Fibroblast of lung (primary cell): ENCODE measurements at regions not wholly inside any gene's neighbourhood (a gene's known extent, or its start where the extent isn't known, plus 50 kb on each side); places are given as distances from the start of the nearest gene placed in this dataset.

Source experiments
- DNase-seq, 2 donors: peaks; one replicate each; pipeline versions ENCODE4 v3.0.0 to v3.0.0-alpha.2; 2010; ENCODE audit warnings: low read depth in 2 of 2
- H2AFZ ChIP-seq: 2 replicates; pipeline ENCODE4 v1.5.1; 2012; ENCODE audit warnings: low read length, control low read depth, inconsistent platforms
- H3K27ac ChIP-seq: 2 replicates; pipeline ENCODE4 v1.5.1; 2011; ENCODE audit warnings: low read length, control low read depth; ENCODE audit not compliant: insufficient read depth
- H3K27me3 ChIP-seq: 2 replicates; pipeline ENCODE4 v1.5.1; 2011; ENCODE audit warnings: mild to moderate bottlenecking, low read length; ENCODE audit not compliant: control insufficient read depth, insufficient read depth
- H3K36me3 ChIP-seq: 2 replicates; pipeline ENCODE4 v1.5.1; 2011; ENCODE audit warnings: low read length; ENCODE audit not compliant: control insufficient read depth, insufficient read depth
- H3K4me1 ChIP-seq: 2 replicates; pipeline ENCODE4 v1.5.1; 2011; ENCODE audit warnings: low read length; ENCODE audit not compliant: control insufficient read depth, insufficient read depth; ENCODE audit errors: extremely low read depth
- H3K4me2 ChIP-seq: 2 replicates; pipeline ENCODE4 v1.5.1; 2011; ENCODE audit warnings: low read length, control low read depth; ENCODE audit not compliant: insufficient read depth; ENCODE audit errors: extremely low read depth
- H3K4me3 ChIP-seq, 4 experiments: fragments of 200-600 bp in 1 of 4; sonication (generic) in 1 of 4; replicated peaks in 1 of 4; 2 replicates each; pipeline ENCODE4 v1.5.1; 2011 to 2016; ENCODE audit warnings: low read length in 4 of 4, low read depth in 3 of 4, mild to moderate bottlenecking in 3 of 4, control low read depth in 2 of 4, inconsistent platforms in 1 of 4, mixed read lengths in 1 of 4; ENCODE audit not compliant: insufficient read depth in 1 of 4; ENCODE audit errors: control extremely low read depth in 1 of 4
- H3K79me2 ChIP-seq: 2 replicates; pipeline ENCODE4 v1.5.1; 2012; ENCODE audit warnings: mild to moderate bottlenecking, low read length, inconsistent platforms; ENCODE audit not compliant: control insufficient read depth, insufficient read depth
- H3K9ac ChIP-seq: 2 replicates; pipeline ENCODE4 v1.5.1; 2011; ENCODE audit warnings: mild to moderate bottlenecking, low read length, control low read depth; ENCODE audit not compliant: insufficient read depth
- H3K9me3 ChIP-seq: 2 replicates; pipeline ENCODE4 v1.5.1; 2012; ENCODE audit warnings: low read depth, low read length; ENCODE audit not compliant: control insufficient read depth, insufficient read depth
- H4K20me1 ChIP-seq: 2 replicates; pipeline ENCODE4 v1.5.1; 2011; ENCODE audit warnings: low read length; ENCODE audit not compliant: control insufficient read depth, insufficient read depth; ENCODE audit errors: extremely low read depth
- EZH2 ChIP-seq: IDR thresholded peaks from 2 replicates; pipeline ENCODE4 v1.5.1; 2012; ENCODE audit warnings: low read length, control low read depth, mild to moderate bottlenecking; ENCODE audit errors: missing control alignments
- TF ChIP-seq, protein P1 (sequence below), 2 donors: IDR thresholded peaks in 1 of 2; conservative IDR thresholded peaks in 1 of 2; 1 replicate in 1 of 2; 2 replicates in 1 of 2; pipeline ENCODE4 v1.5.1; 2011 to 2012; ENCODE audit warnings: low read length in 2 of 2, control low read depth in 1 of 2, inconsistent platforms in 1 of 2, low read depth in 1 of 2, mild to moderate bottlenecking in 1 of 2

DNA sequence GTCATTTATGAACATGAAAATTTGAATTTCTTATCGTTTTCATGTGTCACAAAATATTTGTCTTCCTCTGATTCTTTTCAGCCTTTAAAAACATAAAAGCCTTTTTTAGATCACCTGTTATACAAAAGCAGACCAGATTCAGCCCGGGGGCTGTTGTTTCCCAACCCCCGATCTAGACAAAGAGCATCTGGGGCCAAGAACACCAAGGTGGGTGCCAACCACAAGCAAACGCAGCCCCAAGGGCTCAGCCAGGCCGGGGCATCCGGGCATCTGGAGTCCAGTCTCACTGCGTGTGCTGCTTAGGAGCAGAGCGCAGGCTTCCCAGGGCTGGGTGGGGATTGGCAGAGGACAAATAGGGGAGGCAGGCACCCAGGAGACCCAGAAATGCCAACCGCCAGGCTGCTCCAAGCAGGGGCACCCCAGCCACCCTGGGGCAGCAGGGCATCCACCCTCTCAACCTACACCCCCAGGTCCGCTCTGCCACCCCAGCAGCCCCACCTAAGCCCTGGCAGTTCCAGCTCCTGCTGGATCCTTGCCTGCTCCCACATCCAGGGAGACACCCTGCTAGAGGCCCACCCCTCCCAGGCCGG is 78.0 kb downstream of the HMX1 start:
- TF ChIP-seq, protein P1, sequence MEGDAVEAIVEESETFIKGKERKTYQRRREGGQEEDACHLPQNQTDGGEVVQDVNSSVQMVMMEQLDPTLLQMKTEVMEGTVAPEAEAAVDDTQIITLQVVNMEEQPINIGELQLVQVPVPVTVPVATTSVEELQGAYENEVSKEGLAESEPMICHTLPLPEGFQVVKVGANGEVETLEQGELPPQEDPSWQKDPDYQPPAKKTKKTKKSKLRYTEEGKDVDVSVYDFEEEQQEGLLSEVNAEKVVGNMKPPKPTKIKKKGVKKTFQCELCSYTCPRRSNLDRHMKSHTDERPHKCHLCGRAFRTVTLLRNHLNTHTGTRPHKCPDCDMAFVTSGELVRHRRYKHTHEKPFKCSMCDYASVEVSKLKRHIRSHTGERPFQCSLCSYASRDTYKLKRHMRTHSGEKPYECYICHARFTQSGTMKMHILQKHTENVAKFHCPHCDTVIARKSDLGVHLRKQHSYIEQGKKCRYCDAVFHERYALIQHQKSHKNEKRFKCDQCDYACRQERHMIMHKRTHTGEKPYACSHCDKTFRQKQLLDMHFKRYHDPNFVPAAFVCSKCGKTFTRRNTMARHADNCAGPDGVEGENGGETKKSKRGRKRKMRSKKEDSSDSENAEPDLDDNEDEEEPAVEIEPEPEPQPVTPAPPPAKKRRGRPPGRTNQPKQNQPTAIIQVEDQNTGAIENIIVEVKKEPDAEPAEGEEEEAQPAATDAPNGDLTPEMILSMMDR (conservative IDR thresholded peaks at IDR 0.05 in 1 of 2, IDR thresholded peaks at IDR 0.05 in 1 of 2; ENCODE audit: low read depth in 1 of 2, low read length in 2 of 2) = no peak
- no peak for TF ChIP-seq EZH2
- Histone ChIP-seq H3K4me1 (no peaks in the 10 kb centered on the region), H3K9me3 (no peaks in the 10 kb centered on the region), H3K36me3 (no peaks in the 10 kb centered on the region), H4K20me1 (no peaks in the 10 kb centered on the region), H3K4me3 (no peak overlapping the region), H3K79me2 (no peaks in the 10 kb centered on the region), H3K27ac (no peak overlapping the region), H2AFZ (no peak overlapping the region), H3K9ac (no peak overlapping the region), H3K27me3 (no peaks in the 10 kb centered on the region), H3K4me2 (no peak overlapping the region)
- no peak for DNase-seq

DNA sequence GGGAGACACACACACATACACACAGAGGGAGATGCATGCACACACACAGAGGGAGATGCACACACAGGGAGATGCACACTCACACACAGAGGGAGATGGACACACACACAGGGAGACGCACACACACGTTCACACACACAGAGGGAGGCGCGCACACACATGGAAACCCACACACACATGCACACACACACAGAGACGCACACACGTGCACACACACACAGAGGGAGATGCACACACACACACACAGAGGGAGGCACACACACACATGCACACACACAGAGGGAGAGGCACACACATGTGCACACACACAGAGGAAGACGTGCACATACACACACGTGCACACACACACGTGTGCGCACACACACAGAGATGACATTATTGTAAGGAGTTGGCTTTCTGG is 79.1 kb downstream of the HMX1 start:
- Histone ChIP-seq H3K9me3 (no peaks in the 10 kb centered on the region), H3K79me2 (no peaks in the 10 kb centered on the region), H3K36me3 (no peaks in the 10 kb centered on the region), H4K20me1 (no peaks in the 10 kb centered on the region), H3K27ac (no peak overlapping the region), H2AFZ (no peak overlapping the region), H3K4me2 (no peak overlapping the region), H3K9ac (no peak overlapping the region), H3K27me3 (no peaks in the 10 kb centered on the region), H3K4me3 (no peak overlapping the region), H3K4me1 (no peaks in the 10 kb centered on the region)
- TF ChIP-seq EZH2 = no peak
- TF ChIP-seq, protein P1 (conservative IDR thresholded peaks at IDR 0.05 in 1 of 2, IDR thresholded peaks at IDR 0.05 in 1 of 2; ENCODE audit: low read depth in 1 of 2, low read length in 2 of 2) = no peak
- no peak for DNase-seq

DNA sequence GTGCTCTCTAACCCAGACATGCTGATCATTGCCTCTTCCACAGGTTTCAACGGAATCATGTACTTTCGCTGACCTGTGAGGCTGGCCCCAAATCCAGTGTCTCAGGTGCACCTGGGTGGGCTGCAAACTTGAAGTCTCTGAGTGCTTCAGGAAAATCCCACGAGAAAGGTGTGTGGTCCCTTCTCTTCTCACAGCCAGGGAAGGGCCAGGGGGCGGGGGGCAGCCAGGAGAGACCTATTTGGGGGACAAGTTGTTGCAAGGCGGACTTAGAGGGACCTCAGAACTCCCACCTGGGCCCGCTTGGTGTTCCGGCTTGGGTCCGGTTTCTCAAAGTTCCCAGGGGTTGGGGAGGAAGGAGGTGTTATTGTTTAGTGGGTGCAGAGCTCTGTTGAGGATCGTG is 80.0 kb downstream of the HMX1 start:
- Histone ChIP-seq H3K79me2 (no peaks in the 10 kb centered on the region), H2AFZ (no peak overlapping the region), H3K27ac (no peak overlapping the region), H3K4me3 (no peak overlapping the region), H3K9me3 (no peaks in the 10 kb centered on the region), H3K4me2 (no peak overlapping the region), H4K20me1 (no peaks in the 10 kb centered on the region), H3K4me1 (no peaks in the 10 kb centered on the region), H3K27me3 (no peaks in the 10 kb centered on the region), H3K9ac (no peak overlapping the region), H3K36me3 (no peaks in the 10 kb centered on the region)
- DNase-seq = no peak
- no peak for TF ChIP-seq EZH2
- TF ChIP-seq, protein P1 (conservative IDR thresholded peaks at IDR 0.05 in 1 of 2, IDR thresholded peaks at IDR 0.05 in 1 of 2; ENCODE audit: low read depth in 1 of 2, low read length in 2 of 2) = no peak
